ENCODE measurements at regions not wholly inside any gene's neighbourhood (a gene's known extent, or its start where the extent isn't known, plus 50 kb on each side); places are given as distances from the start of the nearest gene placed in this dataset.
"Not testable (repeated sequence)": the region's sequence is repeated elsewhere in the genome, so short reads cannot be mapped to it uniquely, and the experiment has no call there.

- H3K36me3 ChIP-seq (ENCODE audit: insufficient read depth, low read length); H3K4me1 ChIP-seq (ENCODE audit: insufficient read depth, low read length); H3K36me3 Mint-ChIP-seq; H3K27ac ChIP-seq (ENCODE audit: low read depth, low read length); DNase-seq; H3K9me3 ChIP-seq (ENCODE audit: low read length); POLR2A ChIA-PET; H3K27me3 ChIP-seq (ENCODE audit: insufficient read depth, low read length, poor library complexity, severe bottlenecking); H3K4me3 Mint-ChIP-seq; H3K4me1 Mint-ChIP-seq; H3K27me3 Mint-ChIP-seq; H3K27ac Mint-ChIP-seq; CTCF ChIA-PET; H3K4me3 ChIP-seq (ENCODE audit: low read length): not testable (repeated sequence)
- H3K9me3 Mint-ChIP-seq, result peaks cover 0 to 53% (median 40%) of the 10 kb centered on the region in 5 donors
Measured at GRCh38 chrY:10958122-10958521, 1430.4 kb downstream of the TSPY10 start.

- POLR2A ChIA-PET, result no interaction called here
- Mint-ChIP-seq H3K27me3 (no peaks in the 10 kb centered on the region), H3K36me3 (peaks cover 0 to 2% (median 0%) of the 10 kb centered on the region in 3 donors), H3K4me1 (no peaks in the 10 kb centered on the region), H3K4me3 (no peak overlapping the region), H3K27ac (no peak overlapping the region), H3K9me3 (peaks cover 0 to 50% (median 38%) of the 10 kb centered on the region in 5 donors)
- Histone ChIP-seq H3K4me1 (ENCODE audit: insufficient read depth, low read length) (no peaks in the 10 kb centered on the region), H3K27ac (ENCODE audit: low read depth, low read length) (no peak overlapping the region), H3K9me3 (ENCODE audit: low read length) (no peaks in the 10 kb centered on the region), H3K4me3 (ENCODE audit: low read length) (no peak overlapping the region), H3K36me3 (ENCODE audit: insufficient read depth, low read length) (no peaks in the 10 kb centered on the region), H3K27me3 (ENCODE audit: insufficient read depth, low read length, poor library complexity, severe bottlenecking) (no peaks in the 10 kb centered on the region)
- DNase-seq, result no peak
- CTCF ChIA-PET, result no interaction called here
Measured at GRCh38 chrY:10973422-10973821, 1445.7 kb downstream of the TSPY10 start.

GRCh38 chrY:10986655-10987054 lies 1459.0 kb downstream of the TSPY10 start:
- H3K9me3 Mint-ChIP-seq, result peaks cover 0 to 69% (median 56%) of the 10 kb centered on the region in 5 donors

GRCh38 chrY:10987626-10988025 lies 1459.9 kb downstream of the TSPY10 start:
- POLR2A ChIA-PET, result no interaction called here
- H3K9me3 ChIP-seq (ENCODE audit: low read length), result peaks cover 23% of the 10 kb centered on the region
- CTCF ChIA-PET, result no interaction called here
- H3K27me3 ChIP-seq (ENCODE audit: insufficient read depth, low read length, poor library complexity, severe bottlenecking), result no peaks in the 10 kb centered on the region
- Mint-ChIP-seq H3K4me3 (no peak overlapping the region), H3K27ac (no peak overlapping the region), H3K4me1 (no peaks in the 10 kb centered on the region), H3K27me3 (no peaks in the 10 kb centered on the region), H3K36me3 (peaks cover 0 to 11% (median 7%) of the 10 kb centered on the region in 3 donors), H3K9me3 (peaks cover 0 to 69% (median 57%) of the 10 kb centered on the region in 5 donors)
- no peak for DNase-seq
- H3K27ac ChIP-seq (ENCODE audit: low read depth, low read length), result no peak overlapping the region
- H3K4me1 ChIP-seq (ENCODE audit: insufficient read depth, low read length), result no peaks in the 10 kb centered on the region
- H3K4me3 ChIP-seq (ENCODE audit: low read length), result no peak overlapping the region
- H3K36me3 ChIP-seq (ENCODE audit: insufficient read depth, low read length), result no peaks in the 10 kb centered on the region

More at GRCh38 chrY:10986655-10987054, 1459.0 kb downstream of the TSPY10 start:
- H3K36me3 Mint-ChIP-seq, result peaks cover 0 to 14% (median 7%) of the 10 kb centered on the region in 3 donors
- no peak overlapping the region for H3K4me3 Mint-ChIP-seq
- ChIA-PET POLR2A (no interaction called here), CTCF (no interaction called here)
- no peak for DNase-seq
- no peaks in the 10 kb centered on the region for H3K27me3 Mint-ChIP-seq
- Histone ChIP-seq H3K9me3 (ENCODE audit: low read length) (peaks cover 23% of the 10 kb centered on the region), H3K4me3 (ENCODE audit: low read length) (no peak overlapping the region), H3K36me3 (ENCODE audit: insufficient read depth, low read length) (no peaks in the 10 kb centered on the region), H3K27ac (ENCODE audit: low read depth, low read length) (no peak overlapping the region), H3K4me1 (ENCODE audit: insufficient read depth, low read length) (no peaks in the 10 kb centered on the region), H3K27me3 (ENCODE audit: insufficient read depth, low read length, poor library complexity, severe bottlenecking) (no peaks in the 10 kb centered on the region)
- H3K27ac Mint-ChIP-seq, result no peak overlapping the region
- H3K4me1 Mint-ChIP-seq, result no peaks in the 10 kb centered on the region

GRCh38 chrY:10993955-10994354 lies 1466.3 kb downstream of the TSPY10 start:
- DNase-seq, result no peak
- Mint-ChIP-seq H3K36me3 (no peaks in the 10 kb centered on the region), H3K4me1 (no peaks in the 10 kb centered on the region), H3K4me3 (no peak overlapping the region), H3K27ac (no peak overlapping the region), H3K27me3 (no peaks in the 10 kb centered on the region), H3K9me3 (peaks cover 0 to 61% (median 47%) of the 10 kb centered on the region in 5 donors)
- H3K9me3 ChIP-seq (ENCODE audit: low read length), result peaks cover 9% of the 10 kb centered on the region
- H3K4me3 ChIP-seq (ENCODE audit: low read length), result no peak overlapping the region
- ChIA-PET CTCF (no interaction called here), POLR2A (no interaction called here)
- H3K36me3 ChIP-seq (ENCODE audit: insufficient read depth, low read length), result no peaks in the 10 kb centered on the region
- H3K4me1 ChIP-seq (ENCODE audit: insufficient read depth, low read length), result no peaks in the 10 kb centered on the region
- no peaks in the 10 kb centered on the region for H3K27me3 ChIP-seq (ENCODE audit: insufficient read depth, low read length, poor library complexity, severe bottlenecking)
- no peak overlapping the region for H3K27ac ChIP-seq (ENCODE audit: low read depth, low read length)

- H3K4me1 ChIP-seq (ENCODE audit: insufficient read depth, low read length); H3K27me3 ChIP-seq (ENCODE audit: insufficient read depth, low read length, poor library complexity, severe bottlenecking); H3K4me3 Mint-ChIP-seq; H3K27ac ChIP-seq (ENCODE audit: low read depth, low read length); H3K36me3 ChIP-seq (ENCODE audit: insufficient read depth, low read length); H3K9me3 ChIP-seq (ENCODE audit: low read length); CTCF ChIA-PET; H3K36me3 Mint-ChIP-seq; H3K27ac Mint-ChIP-seq; H3K4me3 ChIP-seq (ENCODE audit: low read length); DNase-seq; POLR2A ChIA-PET; H3K4me1 Mint-ChIP-seq; H3K27me3 Mint-ChIP-seq: not testable (repeated sequence)
- peaks cover 0 to 42% (median 36%) of the 10 kb centered on the region in 5 donors for H3K9me3 Mint-ChIP-seq
Measured at GRCh38 chrY:10999715-11000114, 1472.0 kb downstream of the TSPY10 start.

- POLR2A ChIA-PET, result not testable (repeated sequence)
Measured at GRCh38 chrY:11014229-11014628, 1486.5 kb downstream of the TSPY10 start.

GRCh38 chrY:11022734-11023133 lies 1495.1 kb downstream of the TSPY10 start:
- POLR2A ChIA-PET, result no interaction called here
- Histone ChIP-seq H3K4me1 (ENCODE audit: insufficient read depth, low read length) (no peaks in the 10 kb centered on the region), H3K9me3 (ENCODE audit: low read length) (peaks cover 4% of the 10 kb centered on the region), H3K4me3 (ENCODE audit: low read length) (no peak overlapping the region), H3K27me3 (ENCODE audit: insufficient read depth, low read length, poor library complexity, severe bottlenecking) (no peaks in the 10 kb centered on the region), H3K27ac (ENCODE audit: low read depth, low read length) (no peak overlapping the region), H3K36me3 (ENCODE audit: insufficient read depth, low read length) (no peaks in the 10 kb centered on the region)
- no peak for DNase-seq
- H3K4me1 Mint-ChIP-seq, result no peaks in the 10 kb centered on the region
- H3K9me3 Mint-ChIP-seq, result peaks cover 3 to 50% (median 27%) of the 10 kb centered on the region in 5 donors
- H3K27ac Mint-ChIP-seq, result no peak overlapping the region
- no peak overlapping the region for H3K4me3 Mint-ChIP-seq
- CTCF ChIA-PET, result no interaction called here
- H3K27me3 Mint-ChIP-seq, result no peaks in the 10 kb centered on the region
- H3K36me3 Mint-ChIP-seq, result peaks cover 0 to 4% (median 1%) of the 10 kb centered on the region in 3 donors

More at GRCh38 chrY:11014229-11014628, 1486.5 kb downstream of the TSPY10 start:
- H3K4me3 ChIP-seq (ENCODE audit: low read length); H3K27ac ChIP-seq (ENCODE audit: low read depth, low read length); CTCF ChIA-PET; H3K9me3 ChIP-seq (ENCODE audit: low read length); H3K27me3 ChIP-seq (ENCODE audit: insufficient read depth, low read length, poor library complexity, severe bottlenecking); H3K4me3 Mint-ChIP-seq; H3K36me3 ChIP-seq (ENCODE audit: insufficient read depth, low read length); H3K27ac Mint-ChIP-seq; H3K4me1 ChIP-seq (ENCODE audit: insufficient read depth, low read length); H3K27me3 Mint-ChIP-seq; H3K36me3 Mint-ChIP-seq; DNase-seq; H3K4me1 Mint-ChIP-seq: not testable (repeated sequence)
- peaks cover 0 to 51% (median 33%) of the 10 kb centered on the region in 5 donors for H3K9me3 Mint-ChIP-seq
